Liver (tissue), 8 donors: ENCODE measurements at regions not wholly inside any gene's neighbourhood (a gene's known extent, or its start where the extent isn't known, plus 50 kb on each side); places are given as distances from the start of the nearest gene placed in this dataset.

ENCODE experiments used
- DNase-seq: peaks from one replicate; pipeline ENCODE4 v3.0.0-alpha.2; 2017; ENCODE audit warnings: low spot score
- H3K27ac ChIP-seq, 2 donors: one replicate each; pipeline ENCODE4 v1.7.0; 2013; ENCODE audit warnings: inconsistent platforms in 2 of 2, low read length in 2 of 2, control low read depth in 1 of 2, low read depth in 1 of 2, mild to moderate bottlenecking in 1 of 2
- H3K27me3 ChIP-seq, 4 donors: one replicate each; pipeline versions ENCODE4 v1.6.1 to v1.7.0; 2013; ENCODE audit warnings: low read length in 3 of 4, inconsistent platforms in 1 of 4, mild to moderate bottlenecking in 1 of 4, moderate library complexity in 1 of 4; ENCODE audit not compliant: control insufficient read depth in 4 of 4, insufficient read depth in 4 of 4
- H3K36me3 ChIP-seq, 4 donors: one replicate each; pipeline versions ENCODE4 v1.6.1 to v1.7.0; 2013; ENCODE audit warnings: low read length in 3 of 4, mild to moderate bottlenecking in 3 of 4, low read depth in 1 of 4, moderate library complexity in 1 of 4; ENCODE audit not compliant: control insufficient read depth in 4 of 4, insufficient read depth in 3 of 4
- H3K4me1 ChIP-seq, 4 donors: one replicate each; pipeline versions ENCODE4 v1.6.1 to v1.7.0; 2013; ENCODE audit warnings: low read length in 3 of 4, mild to moderate bottlenecking in 3 of 4, moderate library complexity in 1 of 4; ENCODE audit not compliant: control insufficient read depth in 4 of 4, insufficient read depth in 4 of 4
- H3K4me3 ChIP-seq, 3 donors: one replicate each; pipeline versions ENCODE4 v1.6.1 to v1.7.0; 2013; ENCODE audit warnings: low read length in 3 of 3, control low read depth in 1 of 3, low read depth in 1 of 3, mild to moderate bottlenecking in 1 of 3
- H3K9ac ChIP-seq, 2 donors: one replicate each; pipeline ENCODE4 v1.7.0; 2013; ENCODE audit warnings: low read length in 2 of 2, mild to moderate bottlenecking in 2 of 2, moderate library complexity in 2 of 2, control low read depth in 1 of 2, low read depth in 1 of 2
- H3K9me3 ChIP-seq, 4 donors: one replicate each; pipeline versions ENCODE4 v1.6.1 to v1.7.0; 2013; ENCODE audit warnings: low read length in 3 of 4; ENCODE audit not compliant: control insufficient read depth in 4 of 4
- EGR1 ChIP-seq, 2 donors: IDR thresholded peaks; 2 replicates each; pipeline ENCODE4 v1.6.1; 2016 to 2018; ENCODE audit warnings: antibody characterized with exemption in 2 of 2, low read depth in 2 of 2
- FOXA1 ChIP-seq: IDR thresholded peaks from 2 replicates; pipeline ENCODE4 v1.6.1; 2016; ENCODE audit warnings: antibody characterized with exemption
- FOXA2 ChIP-seq: IDR thresholded peaks from 2 replicates; pipeline ENCODE4 v1.6.1; 2016; ENCODE audit warnings: antibody characterized with exemption
- GABPA ChIP-seq, 2 donors: IDR thresholded peaks in 1 of 2; conservative IDR thresholded peaks in 1 of 2; 2 replicates each; pipeline ENCODE4 v1.6.1; 2016; ENCODE audit warnings: antibody characterized with exemption in 2 of 2, mild to moderate bottlenecking in 1 of 2, moderate library complexity in 1 of 2
- HNF4A ChIP-seq, 2 donors: conservative IDR thresholded peaks; 2 replicates each; pipeline ENCODE4 v1.6.1; 2016; ENCODE audit warnings: antibody characterized with exemption in 2 of 2, mild to moderate bottlenecking in 2 of 2
- HNF4G ChIP-seq: IDR thresholded peaks from 2 replicates; pipeline ENCODE4 v1.6.1; 2016; ENCODE audit warnings: antibody characterized with exemption
- JUND ChIP-seq, 2 donors: IDR thresholded peaks; 2 replicates each; pipeline ENCODE4 v1.6.1; 2016; ENCODE audit warnings: antibody characterized with exemption in 2 of 2
- NR2F2 ChIP-seq: IDR thresholded peaks from 2 replicates; pipeline ENCODE4 v1.6.1; 2016; ENCODE audit warnings: antibody characterized with exemption
- RAD21 ChIP-seq, 2 donors: IDR thresholded peaks; 2 replicates each; pipeline ENCODE4 v1.6.1; 2016; ENCODE audit warnings: antibody characterized with exemption in 2 of 2, mild to moderate bottlenecking in 2 of 2
- RXRA ChIP-seq, 2 donors: IDR thresholded peaks; 2 replicates each; pipeline ENCODE4 v1.6.1; 2017 to 2018; ENCODE audit warnings: antibody characterized with exemption in 2 of 2, mild to moderate bottlenecking in 1 of 2
- SP1 ChIP-seq: IDR thresholded peaks from 2 replicates; pipeline ENCODE4 v1.6.1; 2018; ENCODE audit warnings: antibody characterized with exemption, mild to moderate bottlenecking
- TAF1 ChIP-seq: conservative IDR thresholded peaks from 2 replicates; pipeline ENCODE4 v1.6.1; 2016; ENCODE audit warnings: antibody characterized with exemption, mild to moderate bottlenecking
- YY1 ChIP-seq: IDR thresholded peaks from 2 replicates; pipeline ENCODE4 v1.6.1; 2016; ENCODE audit warnings: antibody characterized with exemption, mild to moderate bottlenecking
- WGBS: extraction: QIAGEN DNeasy Blood & Tissue Kit; methylation state at CpG from one replicate; pipeline ENCODE4 v1.1.7; 2013; 5-methylcytosine and 5-hydroxymethylcytosine counted together
- TF ChIP-seq, protein P1 (sequence below): IDR thresholded peaks from 2 replicates; pipeline ENCODE4 v1.6.1; 2016; ENCODE audit warnings: antibody characterized with exemption
- TF ChIP-seq, protein P2 (sequence below): IDR thresholded peaks from 2 replicates; pipeline ENCODE4 v1.6.1; 2016; ENCODE audit warnings: antibody characterized with exemption
- TF ChIP-seq, protein P3 (sequence below): fragments of 150-350 bp; IDR thresholded peaks from 2 replicates; pipeline ENCODE4 v1.5.1; 2017; ENCODE audit warnings: improper control_type of control experiment, low read depth, low read length; ENCODE audit not compliant: missing input control
- TF ChIP-seq, protein P4 (sequence below): IDR thresholded peaks from 2 replicates; pipeline ENCODE4 v1.6.1; 2016; ENCODE audit warnings: antibody characterized with exemption
- TF ChIP-seq, protein P5 (sequence below): IDR thresholded peaks from 2 replicates; pipeline ENCODE4 v1.6.1; 2016; ENCODE audit warnings: antibody characterized with exemption, mild to moderate bottlenecking
- donor health status: healthy.
- donor health status: healthy.
- donor health status: healthy.
- donor health status: healthy.
- donor health status: healthy.

DNA sequence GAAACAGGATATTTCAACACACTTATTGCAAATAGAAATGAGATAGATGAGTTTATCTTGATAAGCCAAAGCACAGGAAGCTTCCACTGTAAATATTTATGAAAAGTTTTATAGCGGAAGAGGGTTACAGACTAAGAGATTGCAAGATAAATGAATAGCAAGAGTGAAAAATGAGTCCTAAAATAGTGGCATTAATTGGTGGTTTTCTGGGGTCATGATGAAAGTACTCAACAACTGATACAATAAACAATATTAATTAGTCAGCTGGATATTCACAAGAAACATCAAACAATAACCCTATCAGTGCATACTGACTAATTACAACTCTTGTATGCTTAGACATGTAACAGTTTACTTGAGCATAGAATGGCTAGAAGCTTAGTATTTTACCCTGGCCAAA, 154.8 kb upstream of the CHODL start:
- H3K36me3 ChIP-seq = no peaks in the 10 kb centered on the region

DNA sequence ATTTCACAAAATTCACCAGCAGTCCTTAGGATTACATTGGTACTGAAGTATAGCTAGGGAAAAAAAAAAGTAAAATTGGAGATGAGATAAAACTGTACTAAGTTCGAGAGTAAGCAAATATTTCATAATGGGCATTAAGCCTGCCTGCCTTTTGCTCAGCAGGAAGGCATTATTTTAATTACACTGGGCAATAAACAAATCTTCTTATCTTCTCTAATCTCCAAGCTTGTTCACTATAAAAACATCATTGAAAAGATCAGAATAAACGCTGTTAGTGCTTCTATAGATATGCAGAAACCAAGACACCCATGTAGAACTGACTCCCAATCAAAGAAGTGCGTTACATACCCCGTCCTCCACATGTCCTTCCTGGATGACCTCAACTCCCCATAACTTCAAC, 174.2 kb upstream of the CHODL start:
- WGBS = 49% methylated on average over 4 of the region's 4 CpGs
- Histone ChIP-seq H3K27me3 (no peaks in the 10 kb centered on the region), H3K4me3 (no peak overlapping the region), H3K36me3 (no peaks in the 10 kb centered on the region), H3K9ac (no peak overlapping the region), H3K27ac (no peak overlapping the region), H3K4me1 (no peaks in the 10 kb centered on the region), H3K9me3 (no peaks in the 10 kb centered on the region)
- TF ChIP-seq, protein P1, sequence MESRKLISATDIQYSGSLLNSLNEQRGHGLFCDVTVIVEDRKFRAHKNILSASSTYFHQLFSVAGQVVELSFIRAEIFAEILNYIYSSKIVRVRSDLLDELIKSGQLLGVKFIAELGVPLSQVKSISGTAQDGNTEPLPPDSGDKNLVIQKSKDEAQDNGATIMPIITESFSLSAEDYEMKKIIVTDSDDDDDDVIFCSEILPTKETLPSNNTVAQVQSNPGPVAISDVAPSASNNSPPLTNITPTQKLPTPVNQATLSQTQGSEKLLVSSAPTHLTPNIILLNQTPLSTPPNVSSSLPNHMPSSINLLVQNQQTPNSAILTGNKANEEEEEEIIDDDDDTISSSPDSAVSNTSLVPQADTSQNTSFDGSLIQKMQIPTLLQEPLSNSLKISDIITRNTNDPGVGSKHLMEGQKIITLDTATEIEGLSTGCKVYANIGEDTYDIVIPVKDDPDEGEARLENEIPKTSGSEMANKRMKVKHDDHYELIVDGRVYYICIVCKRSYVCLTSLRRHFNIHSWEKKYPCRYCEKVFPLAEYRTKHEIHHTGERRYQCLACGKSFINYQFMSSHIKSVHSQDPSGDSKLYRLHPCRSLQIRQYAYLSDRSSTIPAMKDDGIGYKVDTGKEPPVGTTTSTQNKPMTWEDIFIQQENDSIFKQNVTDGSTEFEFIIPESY = no peak
- TF ChIP-seq NR2F2 (no peak), JUND (IDR thresholded peaks at IDR 0.05) (no peak), RXRA (IDR thresholded peaks at IDR 0.05) (no peak), RAD21 (IDR thresholded peaks at IDR 0.05) (no peak)
- TF ChIP-seq, protein P2, sequence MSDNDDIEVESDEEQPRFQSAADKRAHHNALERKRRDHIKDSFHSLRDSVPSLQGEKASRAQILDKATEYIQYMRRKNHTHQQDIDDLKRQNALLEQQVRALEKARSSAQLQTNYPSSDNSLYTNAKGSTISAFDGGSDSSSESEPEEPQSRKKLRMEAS = no peak
- TF ChIP-seq, protein P3, sequence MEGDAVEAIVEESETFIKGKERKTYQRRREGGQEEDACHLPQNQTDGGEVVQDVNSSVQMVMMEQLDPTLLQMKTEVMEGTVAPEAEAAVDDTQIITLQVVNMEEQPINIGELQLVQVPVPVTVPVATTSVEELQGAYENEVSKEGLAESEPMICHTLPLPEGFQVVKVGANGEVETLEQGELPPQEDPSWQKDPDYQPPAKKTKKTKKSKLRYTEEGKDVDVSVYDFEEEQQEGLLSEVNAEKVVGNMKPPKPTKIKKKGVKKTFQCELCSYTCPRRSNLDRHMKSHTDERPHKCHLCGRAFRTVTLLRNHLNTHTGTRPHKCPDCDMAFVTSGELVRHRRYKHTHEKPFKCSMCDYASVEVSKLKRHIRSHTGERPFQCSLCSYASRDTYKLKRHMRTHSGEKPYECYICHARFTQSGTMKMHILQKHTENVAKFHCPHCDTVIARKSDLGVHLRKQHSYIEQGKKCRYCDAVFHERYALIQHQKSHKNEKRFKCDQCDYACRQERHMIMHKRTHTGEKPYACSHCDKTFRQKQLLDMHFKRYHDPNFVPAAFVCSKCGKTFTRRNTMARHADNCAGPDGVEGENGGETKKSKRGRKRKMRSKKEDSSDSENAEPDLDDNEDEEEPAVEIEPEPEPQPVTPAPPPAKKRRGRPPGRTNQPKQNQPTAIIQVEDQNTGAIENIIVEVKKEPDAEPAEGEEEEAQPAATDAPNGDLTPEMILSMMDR = no peak
- DNase-seq = no peak

More for the DNA sequence above, 154.8 kb upstream of the CHODL start:
- Histone ChIP-seq H3K27me3 (peaks cover 0 to 3% (median 0%) of the 10 kb centered on the region in 4 donors), H3K9ac (no peak overlapping the region), H3K4me1 (no peaks in the 10 kb centered on the region), H3K4me3 (no peak overlapping the region), H3K9me3 (peaks cover 0 to 5% (median 2%) of the 10 kb centered on the region in 4 donors), H3K27ac (no peak overlapping the region)
- 68% methylated on average over 1 of the region's 1 CpG for WGBS
- TF ChIP-seq NR2F2 (no peak), RXRA (IDR thresholded peaks at IDR 0.05) (no peak), GABPA (IDR thresholded peaks at IDR 0.05 in 1 of 2, conservative IDR thresholded peaks at IDR 0.05 in 1 of 2) (no peak), HNF4A (conservative IDR thresholded peaks at IDR 0.05) (no peak), EGR1 (IDR thresholded peaks at IDR 0.05; ENCODE audit: low read depth in 2 of 2) (no peak), FOXA2 (no peak), JUND (IDR thresholded peaks at IDR 0.05) (no peak), RAD21 (IDR thresholded peaks at IDR 0.05) (no peak), TAF1 (no peak), HNF4G (no peak), FOXA1 (no peak), YY1 (no peak), SP1 (no peak)
- TF ChIP-seq, protein P3 = no peak
- TF ChIP-seq, protein P4, sequence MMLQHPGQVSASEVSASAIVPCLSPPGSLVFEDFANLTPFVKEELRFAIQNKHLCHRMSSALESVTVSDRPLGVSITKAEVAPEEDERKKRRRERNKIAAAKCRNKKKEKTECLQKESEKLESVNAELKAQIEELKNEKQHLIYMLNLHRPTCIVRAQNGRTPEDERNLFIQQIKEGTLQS = no peak
- TF ChIP-seq, protein P2 = no peak
- TF ChIP-seq, protein P1 = no peak
- TF ChIP-seq, protein P5, sequence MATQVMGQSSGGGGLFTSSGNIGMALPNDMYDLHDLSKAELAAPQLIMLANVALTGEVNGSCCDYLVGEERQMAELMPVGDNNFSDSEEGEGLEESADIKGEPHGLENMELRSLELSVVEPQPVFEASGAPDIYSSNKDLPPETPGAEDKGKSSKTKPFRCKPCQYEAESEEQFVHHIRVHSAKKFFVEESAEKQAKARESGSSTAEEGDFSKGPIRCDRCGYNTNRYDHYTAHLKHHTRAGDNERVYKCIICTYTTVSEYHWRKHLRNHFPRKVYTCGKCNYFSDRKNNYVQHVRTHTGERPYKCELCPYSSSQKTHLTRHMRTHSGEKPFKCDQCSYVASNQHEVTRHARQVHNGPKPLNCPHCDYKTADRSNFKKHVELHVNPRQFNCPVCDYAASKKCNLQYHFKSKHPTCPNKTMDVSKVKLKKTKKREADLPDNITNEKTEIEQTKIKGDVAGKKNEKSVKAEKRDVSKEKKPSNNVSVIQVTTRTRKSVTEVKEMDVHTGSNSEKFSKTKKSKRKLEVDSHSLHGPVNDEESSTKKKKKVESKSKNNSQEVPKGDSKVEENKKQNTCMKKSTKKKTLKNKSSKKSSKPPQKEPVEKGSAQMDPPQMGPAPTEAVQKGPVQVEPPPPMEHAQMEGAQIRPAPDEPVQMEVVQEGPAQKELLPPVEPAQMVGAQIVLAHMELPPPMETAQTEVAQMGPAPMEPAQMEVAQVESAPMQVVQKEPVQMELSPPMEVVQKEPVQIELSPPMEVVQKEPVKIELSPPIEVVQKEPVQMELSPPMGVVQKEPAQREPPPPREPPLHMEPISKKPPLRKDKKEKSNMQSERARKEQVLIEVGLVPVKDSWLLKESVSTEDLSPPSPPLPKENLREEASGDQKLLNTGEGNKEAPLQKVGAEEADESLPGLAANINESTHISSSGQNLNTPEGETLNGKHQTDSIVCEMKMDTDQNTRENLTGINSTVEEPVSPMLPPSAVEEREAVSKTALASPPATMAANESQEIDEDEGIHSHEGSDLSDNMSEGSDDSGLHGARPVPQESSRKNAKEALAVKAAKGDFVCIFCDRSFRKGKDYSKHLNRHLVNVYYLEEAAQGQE = no peak
- DNase-seq = no peak
